Ramos (cell line): ENCODE measurements at regions not wholly inside any gene's neighbourhood (a gene's known extent, or its start where the extent isn't known, plus 50 kb on each side); places are given as distances from the start of the nearest gene placed in this dataset.
"Not testable (repeated sequence)": the region's sequence is repeated elsewhere in the genome, so short reads cannot be mapped to it uniquely, and the experiment has no call there.

Experiments
- in situ Hi-C: fragments of 300-500 bp; cut with MboI; formaldehyde crosslinking; loops from one replicate; pipeline ENCODE4 v1.14.3; 2022; ENCODE audit warnings: low sequenced_read_pairs; ENCODE audit not compliant: unreplicated experiment

DNA sequence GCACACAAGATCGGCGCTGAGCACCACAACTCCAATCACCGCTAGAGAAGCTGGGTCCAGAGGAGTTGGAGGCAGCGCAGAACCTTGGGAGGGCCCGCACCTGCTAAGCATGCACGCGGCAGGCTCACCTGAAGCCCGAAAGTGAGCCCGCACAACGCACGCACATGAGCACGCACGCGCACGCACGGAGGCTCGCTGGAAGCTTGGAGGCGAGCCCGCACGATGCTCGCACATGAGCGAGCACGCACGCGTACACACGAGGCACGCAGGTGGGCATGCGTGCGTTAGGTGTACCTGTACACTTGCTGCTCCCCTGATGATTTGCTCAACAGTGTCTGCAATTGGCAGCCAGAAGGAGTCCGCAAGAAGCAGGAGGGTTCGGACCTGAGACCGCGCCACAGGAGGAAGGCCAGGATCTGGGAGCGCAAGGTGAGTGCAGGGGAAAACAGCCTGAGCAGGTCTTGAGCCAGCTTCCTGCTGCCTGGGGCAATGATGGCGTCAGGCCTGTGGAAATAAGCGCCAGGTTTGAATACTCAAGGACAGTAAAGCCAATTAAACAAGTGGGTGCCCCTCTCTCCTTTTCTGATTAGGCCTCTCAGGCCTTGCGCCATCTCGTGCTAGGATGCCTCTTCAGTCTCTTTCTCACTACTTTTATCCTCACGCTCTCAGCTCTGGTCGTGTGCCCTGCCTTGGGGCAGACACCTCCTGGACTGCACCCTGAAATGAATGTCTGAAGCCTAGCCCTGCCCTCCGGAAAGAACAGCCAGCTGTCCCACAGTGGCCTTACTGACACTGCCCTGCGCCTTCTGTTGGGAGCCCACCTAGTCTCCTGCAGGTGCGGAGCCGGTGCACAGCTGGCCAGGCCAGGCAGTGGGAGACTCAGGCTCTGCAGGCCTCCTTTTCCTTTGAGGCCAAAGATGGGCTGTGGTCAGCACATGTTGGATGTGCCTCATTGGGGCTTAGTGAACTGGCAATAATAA, 340.4 kb downstream of the CDC5L start:
- in situ Hi-C loops: no loop called here

DNA sequence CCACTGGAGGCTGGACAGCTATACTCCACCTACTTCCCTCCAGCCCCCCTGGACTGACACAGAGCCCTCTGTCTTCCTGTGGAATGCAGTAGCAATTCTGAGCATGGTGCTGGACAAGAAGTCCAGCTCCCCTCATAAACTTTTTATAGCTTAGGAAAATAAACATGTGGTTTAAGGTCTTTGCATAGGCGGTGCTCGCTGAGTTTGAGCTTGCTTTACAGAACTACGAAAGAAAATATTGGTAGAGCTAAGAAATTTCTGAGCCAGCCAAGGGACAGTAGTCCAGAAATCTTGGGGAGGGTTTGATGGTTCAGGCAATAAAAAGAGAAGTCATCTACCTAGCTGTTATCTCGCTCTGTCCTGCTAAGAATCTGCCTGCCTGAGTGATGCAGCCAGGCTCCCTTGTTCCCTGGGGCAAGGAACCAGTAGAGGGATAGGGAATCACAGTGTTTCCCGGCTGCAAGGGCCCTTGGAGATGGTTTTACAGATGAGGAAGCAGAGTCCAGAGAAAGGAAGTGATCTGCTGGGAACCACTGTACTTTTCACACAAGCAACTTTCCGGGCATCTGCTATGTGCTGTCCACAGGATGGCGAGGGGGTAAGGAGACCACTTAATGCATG, 343.4 kb downstream of the CDC5L start:
- in situ Hi-C loops: no loop called here

DNA sequence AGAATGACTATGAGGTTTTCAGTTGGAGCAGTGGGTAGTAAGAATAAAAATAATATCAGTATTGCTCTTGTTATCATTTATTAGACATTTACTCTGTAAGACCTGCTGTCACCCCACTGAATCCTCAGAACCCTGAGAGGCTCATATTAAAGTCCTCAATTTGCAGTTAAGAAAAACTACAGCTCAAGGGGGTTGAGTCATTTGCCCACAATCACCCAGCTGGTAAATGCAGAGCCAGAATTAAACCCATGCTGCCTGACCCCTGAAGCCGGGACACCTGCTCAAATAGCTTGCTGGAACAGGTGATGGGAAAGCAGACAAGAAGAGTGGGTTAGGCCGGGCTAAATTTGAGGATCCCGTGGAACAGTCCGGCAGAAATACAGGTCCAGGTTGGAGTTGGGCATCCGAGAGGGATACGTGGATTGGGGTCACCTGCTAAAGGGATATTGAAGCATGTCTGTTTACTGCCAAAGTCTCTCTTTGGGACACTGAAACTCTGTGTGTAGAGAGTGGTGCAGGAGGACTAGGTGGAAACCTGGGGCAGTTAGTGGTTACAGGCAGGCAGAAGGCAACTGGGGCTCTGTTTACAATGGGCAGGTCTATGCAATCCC, 344.1 kb downstream of the CDC5L start:
- in situ Hi-C loops: no loop called here

DNA sequence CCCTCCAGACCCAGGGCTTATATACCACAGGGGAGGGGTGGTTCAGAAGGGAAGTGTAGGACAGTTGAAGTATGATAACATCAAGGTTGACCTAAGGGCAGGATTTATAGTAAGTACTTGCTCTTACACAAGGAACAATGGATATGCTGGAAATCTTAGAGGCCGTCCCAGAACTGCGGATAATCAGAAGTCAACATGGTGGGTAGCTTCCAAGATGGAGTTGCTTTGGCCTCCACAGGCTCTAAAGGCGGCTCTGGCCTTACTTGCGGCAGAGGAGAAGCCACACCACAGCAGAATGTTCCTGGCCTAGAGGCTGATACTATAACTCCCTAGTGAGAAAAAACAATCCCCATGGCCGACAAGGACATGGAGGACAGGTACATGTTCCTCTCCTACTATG, 344.7 kb downstream of the CDC5L start:
- in situ Hi-C loops: no loop called here

GRCh38 chr6:44733126-44733525, 345.6 kb downstream of the CDC5L start:
- in situ Hi-C loops: no loop called here

- in situ Hi-C loops: no loop called here
Observed at GRCh38 chr6:44733868-44734267, 346.4 kb downstream of the CDC5L start.

- in situ Hi-C loops: no loop called here
Observed at GRCh38 chr6:44734886-44735629, 347.6 kb downstream of the CDC5L start.

- in situ Hi-C loops: no loop called here
Observed at GRCh38 chr6:44735630-44735963, 348.1 kb downstream of the CDC5L start.

- in situ Hi-C loops: no loop called here
Observed at GRCh38 chr6:44737341-44737740, 349.8 kb downstream of the CDC5L start.

DNA sequence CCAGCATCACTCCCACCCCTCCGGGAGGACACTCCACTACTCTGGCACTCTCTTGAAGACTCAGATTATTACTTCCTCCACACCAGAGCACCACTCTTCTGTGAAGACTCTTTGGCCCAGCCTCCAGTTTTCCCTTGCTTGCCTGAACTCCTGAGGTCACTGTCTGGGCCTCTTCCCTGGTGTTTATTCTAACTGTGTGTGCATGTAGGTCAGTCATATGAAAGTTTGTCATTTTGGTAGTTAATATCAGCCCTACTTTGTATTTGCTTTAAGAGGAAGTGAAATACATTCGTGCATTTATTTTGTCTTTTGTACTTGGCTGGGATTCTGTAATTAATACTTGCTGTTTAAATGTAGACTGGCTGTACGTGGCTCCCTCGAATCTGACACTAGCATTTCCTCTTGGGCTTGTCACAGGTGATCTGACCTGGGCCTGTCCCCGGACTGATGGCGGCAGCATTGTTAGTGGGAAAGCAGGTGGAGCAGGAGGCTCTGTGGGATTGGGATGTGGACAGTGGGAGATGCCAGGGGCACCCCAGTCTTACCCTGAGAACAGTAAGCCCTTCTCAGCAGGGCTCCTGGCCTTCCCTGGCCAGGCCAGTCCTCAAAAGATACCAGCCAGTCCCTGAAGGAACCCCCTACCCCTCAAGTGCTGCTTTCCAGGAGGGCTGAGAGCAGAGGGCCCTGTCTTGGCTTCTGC, 350.5 kb downstream of the CDC5L start:
- in situ Hi-C loops: no loop called here

- in situ Hi-C loops: no loop called here
Observed at GRCh38 chr6:44738601-44739146, 351.2 kb downstream of the CDC5L start.

DNA sequence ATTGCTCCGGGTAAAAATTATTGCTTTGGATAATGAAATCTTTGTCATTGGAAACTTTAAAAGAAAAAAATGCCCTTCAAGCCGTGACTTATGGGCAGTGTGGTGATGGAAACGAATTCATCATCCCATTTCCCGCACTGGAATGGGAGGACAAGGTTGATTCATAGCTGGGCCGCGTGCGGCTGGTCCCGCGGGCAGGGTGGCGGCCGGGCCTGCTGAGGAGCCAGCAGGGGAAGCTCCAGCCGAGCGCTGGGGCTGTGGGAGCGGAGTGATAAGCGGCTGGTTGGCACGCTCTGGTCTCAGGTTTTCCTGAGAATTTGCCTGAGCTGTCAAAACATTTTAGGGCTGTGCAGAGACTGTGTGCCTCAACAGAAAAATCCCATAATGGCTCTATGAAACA, 351.7 kb downstream of the CDC5L start:
- in situ Hi-C loops: no loop called here

DNA sequence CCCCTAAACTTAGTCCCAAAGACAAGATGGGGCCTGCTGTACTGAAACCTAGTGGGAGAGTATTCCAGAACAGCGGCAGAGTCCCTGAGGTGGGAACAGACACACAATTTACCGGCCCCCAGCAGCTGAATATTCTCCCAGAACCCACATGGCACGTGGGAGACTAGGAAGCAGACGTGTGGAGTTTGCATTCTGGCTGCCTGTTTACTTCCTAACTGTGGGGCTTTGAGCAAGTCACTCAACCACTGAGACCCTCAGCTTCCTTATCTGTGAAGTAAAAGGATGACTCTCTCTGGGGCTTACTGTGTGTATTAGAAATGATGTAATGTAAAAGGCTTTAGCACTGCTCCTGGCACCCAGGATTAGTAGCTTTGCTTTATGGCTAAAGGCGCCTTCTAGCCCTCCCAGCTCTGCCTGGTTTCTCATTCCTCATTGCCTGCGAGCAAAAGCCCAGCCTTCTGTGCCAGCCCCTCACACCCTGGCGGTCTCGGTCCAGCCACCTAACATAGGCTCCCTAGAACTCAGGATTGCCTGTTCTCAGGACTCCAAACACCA, 353.1 kb downstream of the CDC5L start:
- in situ Hi-C loops: no loop called here

- in situ Hi-C loops: no loop called here
Observed at GRCh38 chr6:44742201-44742600, 354.7 kb downstream of the CDC5L start.

- in situ Hi-C loops: no loop called here
Observed at GRCh38 chr6:44742828-44743372, 355.4 kb downstream of the CDC5L start.

DNA sequence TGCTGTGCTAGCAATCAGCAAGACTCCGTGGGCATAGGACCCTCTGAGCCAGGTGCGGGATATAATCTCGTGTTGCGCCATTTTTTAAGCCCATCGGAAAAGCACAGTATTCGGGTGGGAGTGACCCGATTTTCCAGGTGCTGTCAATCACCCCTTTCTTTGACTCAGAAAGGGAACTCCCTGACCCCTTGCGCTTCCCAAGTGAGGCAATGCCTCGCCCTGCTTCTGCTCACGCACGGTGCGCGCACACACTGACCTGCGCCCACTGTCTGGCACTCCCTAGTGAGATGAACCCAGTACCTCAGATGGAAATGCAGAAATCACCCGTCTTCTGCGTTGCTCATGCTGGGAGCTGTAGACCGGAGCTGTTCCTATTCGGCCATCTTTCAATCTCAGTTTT, 372.6 kb downstream of the CDC5L start:
- in situ Hi-C loops: not testable (repeated sequence)

DNA sequence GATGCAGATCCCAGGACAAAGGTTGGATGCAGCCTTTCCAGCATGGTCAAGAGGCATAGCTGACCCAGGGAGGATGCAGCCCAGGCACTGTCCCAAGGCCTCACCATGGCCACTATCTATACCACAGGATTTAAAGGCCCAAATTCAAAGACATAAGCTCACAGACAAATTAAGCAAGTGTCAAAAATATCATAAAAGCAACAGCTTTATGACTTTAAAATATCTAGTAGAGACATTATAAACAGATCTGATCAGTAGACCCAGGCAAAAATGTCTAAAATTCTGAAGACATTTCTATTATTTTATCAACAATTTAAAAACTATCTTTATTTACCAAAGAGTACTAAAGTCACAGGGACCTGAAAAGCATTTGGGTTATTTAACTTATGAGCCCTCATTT, 373.5 kb downstream of the CDC5L start:
- in situ Hi-C loops: no loop called here

DNA sequence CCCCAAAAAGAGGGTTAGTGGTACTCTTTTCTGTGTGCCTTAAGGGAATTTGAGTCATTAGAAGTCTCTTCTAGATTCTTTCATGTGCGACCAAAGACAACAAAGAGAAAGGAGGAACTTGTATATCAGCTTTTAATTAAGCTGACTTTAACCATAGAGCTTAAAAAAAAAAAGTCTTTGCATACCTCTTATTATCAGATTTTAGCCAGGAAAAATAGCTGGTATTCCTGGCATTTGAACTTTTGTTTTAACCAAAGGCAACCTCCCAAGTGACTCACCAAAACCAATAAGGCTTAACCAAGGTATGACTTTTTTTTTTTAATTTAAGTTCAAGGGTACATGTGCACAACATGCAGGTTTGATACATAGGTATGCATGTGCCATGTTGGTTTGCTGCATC, 375.0 kb downstream of the CDC5L start:
- in situ Hi-C loops: no loop called here
